Daoy (cell line): ENCODE measurements at regions not wholly inside any gene's neighbourhood (a gene's known extent, or its start where the extent isn't known, plus 50 kb on each side); places are given as distances from the start of the nearest gene placed in this dataset.

Source experiments
- DNase-seq: peaks from one replicate; pipeline ENCODE4 v3.0.0-alpha.2; 2015; ENCODE audit warnings: low read depth

- DNase-seq: no peak
Observed at GRCh38 chr1:209012443-209013196, 570.9 kb upstream of the CAMK1G start.

DNA sequence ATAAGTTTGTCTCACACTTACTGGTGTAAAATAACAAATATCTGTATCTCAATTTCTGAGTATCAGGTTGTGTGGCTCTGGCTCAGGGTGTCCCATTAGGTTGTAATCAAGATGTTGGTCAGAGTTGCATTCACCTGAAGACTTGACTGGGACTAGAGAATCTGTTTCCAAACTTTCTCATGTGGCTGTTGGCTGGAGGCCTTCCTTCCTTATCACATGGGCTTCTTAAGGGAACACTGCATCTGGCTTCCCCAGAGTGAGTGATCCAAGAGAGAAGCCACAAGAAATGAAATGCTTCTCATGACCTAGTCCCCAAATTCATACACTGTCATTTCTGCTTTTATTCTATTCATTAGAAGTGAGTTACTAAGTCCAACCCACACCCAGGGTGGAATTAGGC is 568.4 kb upstream of the CAMK1G start:
- DNase-seq: no peak

DNA sequence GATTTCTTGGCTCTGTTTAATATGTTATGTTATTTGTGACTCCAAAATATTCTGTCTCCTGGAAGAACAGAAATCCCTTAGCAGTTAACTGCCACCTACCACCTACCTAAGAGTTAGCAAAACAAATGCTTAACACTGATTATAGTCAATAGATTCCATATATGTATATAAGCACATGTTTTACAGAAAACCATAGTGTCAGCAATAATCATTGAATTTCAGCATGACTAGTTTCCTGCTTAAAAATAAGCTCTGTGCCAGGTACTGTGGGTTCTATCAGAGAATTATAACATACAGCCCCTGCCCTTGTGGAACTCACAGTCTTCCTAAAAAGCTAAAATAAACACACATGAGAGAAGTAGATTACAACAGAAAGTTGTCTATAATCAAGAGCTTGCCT is 561.9 kb upstream of the CAMK1G start:
- no peak for DNase-seq

DNA sequence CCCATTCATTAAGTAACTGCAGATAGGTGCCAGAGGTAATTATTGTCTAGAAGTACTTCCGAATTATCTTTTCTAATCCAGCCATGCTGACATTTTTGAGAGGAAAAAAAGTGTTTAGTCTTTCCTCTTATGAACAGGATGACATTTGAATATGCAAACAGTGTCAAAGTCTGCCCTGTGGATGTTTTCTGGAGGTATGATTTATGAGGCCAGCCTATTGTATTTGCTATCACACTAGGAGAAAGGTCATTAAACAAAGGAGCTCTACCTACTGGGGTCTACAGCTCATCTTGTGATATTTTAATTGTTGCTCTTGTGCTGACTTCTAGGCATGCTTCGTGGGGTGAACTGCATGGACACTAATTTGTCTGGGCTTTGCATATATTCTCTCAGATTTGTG is 559.7 kb upstream of the CAMK1G start:
- DNase-seq: no peak

DNA sequence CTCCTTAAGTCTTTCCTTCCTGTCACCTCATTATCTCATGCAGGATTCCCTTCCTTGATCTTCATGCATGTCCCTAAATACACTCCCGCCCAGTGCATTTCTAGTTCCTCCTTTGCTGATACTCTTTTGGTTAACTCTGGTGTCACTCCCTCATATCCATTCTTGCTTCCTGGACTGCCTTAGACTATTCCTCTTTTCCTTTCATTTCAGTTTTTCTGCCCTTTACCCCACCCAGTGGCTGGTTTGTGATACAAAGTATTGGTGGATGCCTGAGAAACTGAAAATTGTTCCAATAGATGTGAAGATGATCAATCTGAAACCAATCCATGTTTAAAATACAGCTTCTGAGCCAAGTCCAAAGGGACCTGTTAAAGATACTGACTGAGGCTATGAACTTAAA is 553.8 kb upstream of the CAMK1G start:
- no peak for DNase-seq

GRCh38 chr1:209030454-209031167 is 552.9 kb upstream of the CAMK1G start:
- no peak for DNase-seq

DNA sequence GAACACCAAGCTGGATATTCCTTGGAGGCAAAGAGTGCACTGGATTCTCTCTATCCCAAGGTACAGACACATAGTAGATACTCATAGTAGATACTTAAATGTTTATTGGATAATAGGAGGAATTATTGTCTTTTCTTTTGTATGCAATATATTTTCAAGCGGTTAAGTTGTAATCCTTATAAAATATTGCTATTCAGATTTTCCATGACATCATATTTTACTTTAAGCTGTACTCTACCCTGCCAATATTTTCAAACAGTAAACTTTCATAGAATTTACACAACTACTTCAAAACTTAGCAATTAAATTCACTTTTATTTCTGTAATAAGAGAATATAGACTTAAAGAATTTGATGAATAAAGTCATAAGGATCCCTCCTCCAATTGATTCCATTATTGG is 546.5 kb upstream of the CAMK1G start:
- no peak for DNase-seq

GRCh38 chr1:209038316-209038715 is 545.2 kb upstream of the CAMK1G start:
- DNase-seq: no peak

GRCh38 chr1:209038735-209039134 is 544.8 kb upstream of the CAMK1G start:
- DNase-seq: no peak

DNA sequence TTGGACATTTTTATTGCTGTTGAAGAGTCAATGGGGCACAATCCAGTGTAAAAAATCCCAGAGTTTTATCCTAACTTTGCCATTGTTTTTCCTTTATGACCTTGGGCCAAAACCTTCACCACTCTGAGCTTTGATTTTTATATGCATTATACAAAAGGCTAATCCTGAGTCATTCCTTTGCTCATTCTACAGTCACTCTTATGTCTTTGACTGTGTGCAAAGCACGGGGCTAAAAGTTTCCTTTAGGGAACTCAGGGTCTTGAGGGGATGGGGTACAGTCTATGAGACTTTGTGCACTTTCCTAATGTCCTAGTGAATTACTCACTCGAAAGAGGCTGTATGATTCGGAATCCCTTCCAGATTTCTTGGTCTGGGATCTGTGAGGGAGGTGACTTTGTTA is 543.2 kb upstream of the CAMK1G start:
- DNase-seq: no peak

GRCh38 chr1:209041927-209042326 is 541.6 kb upstream of the CAMK1G start:
- no peak for DNase-seq

DNA sequence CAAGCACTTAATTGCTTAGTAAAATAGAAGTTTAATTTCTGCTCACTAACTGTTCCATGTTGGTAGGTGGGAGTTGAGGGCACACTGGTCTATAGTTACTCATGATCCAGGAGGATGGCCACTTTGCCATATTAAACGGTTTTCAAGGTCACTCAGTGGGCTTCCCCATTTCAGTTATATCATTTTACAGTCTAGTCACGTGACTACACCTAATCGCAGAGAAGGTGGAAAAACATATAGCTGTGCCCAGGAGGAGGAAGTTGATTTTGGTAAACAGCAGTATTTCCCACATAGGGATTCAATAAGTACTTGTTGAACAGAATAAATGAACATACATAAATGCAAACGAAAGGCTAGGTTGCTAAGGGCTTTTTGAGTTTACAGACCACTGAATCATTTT is 541.1 kb upstream of the CAMK1G start:
- no peak for DNase-seq

DNA sequence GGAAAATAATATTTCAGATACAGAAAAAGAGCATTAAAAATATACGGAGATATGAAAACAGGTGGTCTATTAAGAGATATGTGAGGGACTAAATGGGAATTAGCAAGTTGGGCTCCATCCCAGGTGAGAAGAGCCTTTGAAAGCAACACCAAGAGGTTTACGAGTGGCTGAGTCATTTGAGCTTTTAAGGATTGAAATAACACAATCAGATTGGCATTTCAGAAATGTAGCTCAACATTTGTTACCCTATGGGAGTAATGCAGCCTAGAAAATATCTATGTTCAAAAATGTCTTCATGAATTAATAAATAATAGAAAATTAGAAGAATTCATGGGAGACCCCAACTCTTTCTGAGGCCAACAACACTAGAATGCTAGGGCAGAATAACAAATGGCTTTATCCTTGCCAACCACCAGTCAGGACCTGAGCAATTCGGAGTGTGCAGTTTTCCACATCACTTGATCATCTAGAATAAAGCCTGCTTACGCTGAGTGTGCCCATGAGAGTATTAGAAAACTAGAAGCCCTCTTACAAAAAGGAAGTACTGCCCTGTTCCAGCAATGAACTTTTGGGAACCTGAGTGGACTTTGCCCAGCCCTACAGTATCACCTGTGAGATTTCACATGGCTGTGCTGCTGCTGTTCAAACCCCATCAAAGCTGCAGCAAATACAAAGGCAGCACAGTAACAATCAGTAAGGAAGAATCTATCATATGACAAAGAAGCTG is 538.0 kb upstream of the CAMK1G start:
- DNase-seq: peak; percentile 35

DNA sequence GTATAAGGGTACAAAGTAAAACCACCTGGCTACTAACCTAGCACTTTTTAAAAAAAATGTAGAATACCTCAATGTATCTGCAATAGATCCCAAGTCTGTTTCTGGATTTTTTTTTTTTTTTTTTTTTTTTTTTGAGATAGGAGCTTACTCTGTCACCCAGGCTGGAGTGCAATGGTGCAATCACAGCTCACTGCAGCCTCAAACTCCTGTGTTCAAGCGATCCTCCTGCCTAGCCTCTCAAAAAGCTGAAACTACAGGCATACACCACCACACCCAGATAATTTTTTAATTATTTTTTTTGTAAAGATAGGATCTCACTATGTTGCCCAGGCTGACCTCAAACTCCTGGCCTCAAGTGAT is 537.5 kb upstream of the CAMK1G start:
- no peak for DNase-seq

- no peak for DNase-seq
Observed at GRCh38 chr1:209046935-209047334, 536.6 kb upstream of the CAMK1G start.

DNA sequence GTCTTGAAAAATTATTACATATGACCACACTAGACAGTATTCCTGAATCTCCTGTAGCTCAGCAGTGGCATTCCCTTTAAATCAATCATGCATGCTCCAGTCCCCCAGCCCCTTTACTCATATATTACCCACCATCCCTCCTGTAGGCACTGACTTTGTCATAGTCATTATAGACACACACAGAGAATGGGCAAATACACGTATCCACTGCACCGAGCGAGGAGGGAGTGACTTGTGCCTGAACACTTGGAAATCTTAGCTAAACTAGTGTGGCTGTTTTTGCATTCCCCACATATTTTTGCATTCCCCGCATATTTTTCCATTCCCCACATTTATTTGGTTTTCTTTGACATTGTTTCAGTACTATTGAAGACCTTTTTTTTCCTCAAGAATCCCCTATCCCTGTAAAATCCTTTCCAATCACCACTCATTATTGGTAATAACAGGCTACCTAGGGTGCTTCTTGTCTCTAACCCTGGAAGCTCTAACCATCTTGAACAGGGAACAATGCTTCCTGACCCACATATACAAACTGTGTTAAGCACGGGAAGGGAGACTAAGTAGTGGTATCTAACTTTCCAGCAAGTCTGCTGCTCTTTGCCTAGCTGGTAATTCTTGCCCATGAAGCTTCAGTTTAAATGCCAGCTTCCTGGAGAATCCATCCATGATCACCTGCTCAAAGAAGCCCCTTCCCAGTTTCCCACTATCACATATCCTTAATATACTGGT is 534.4 kb upstream of the CAMK1G start:
- peak; percentile 17 for DNase-seq

DNA sequence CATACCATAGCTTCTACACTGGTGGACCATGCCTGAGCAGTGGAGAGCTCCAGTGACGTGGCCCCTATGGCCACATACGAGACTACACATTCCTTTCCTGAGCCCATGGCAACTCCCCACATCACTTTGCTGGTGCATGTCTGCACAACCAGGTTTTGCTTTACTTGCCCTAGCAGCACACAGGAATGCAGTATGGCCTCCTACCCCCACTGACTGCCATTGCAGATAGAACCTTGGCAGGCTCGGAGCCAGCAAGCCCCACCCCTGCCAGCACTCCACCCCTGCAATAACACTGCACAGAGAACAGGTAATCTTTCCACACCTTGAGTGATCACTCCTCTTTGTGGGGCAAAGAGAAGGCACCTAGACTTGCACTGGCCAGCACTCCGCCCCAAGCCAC is 531.9 kb upstream of the CAMK1G start:
- DNase-seq: no peak

DNA sequence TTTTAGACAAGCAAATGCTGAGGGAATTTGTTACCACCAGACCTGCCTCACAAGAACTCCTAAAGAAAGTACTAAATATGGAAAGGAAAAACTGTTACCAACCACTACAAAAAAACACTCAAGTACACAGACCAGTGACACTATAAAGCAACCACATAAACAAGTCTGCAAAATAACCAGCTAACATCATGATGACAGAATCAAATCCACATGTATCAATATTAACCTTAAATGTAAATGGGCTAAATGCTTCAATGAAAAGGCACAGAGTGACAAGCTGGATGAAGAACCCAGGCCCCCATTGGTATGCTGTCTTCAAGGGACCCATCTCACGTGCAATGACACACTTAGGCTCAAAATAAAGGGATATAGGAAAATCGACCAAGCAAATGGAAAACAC is 529.9 kb upstream of the CAMK1G start:
- DNase-seq: no peak

DNA sequence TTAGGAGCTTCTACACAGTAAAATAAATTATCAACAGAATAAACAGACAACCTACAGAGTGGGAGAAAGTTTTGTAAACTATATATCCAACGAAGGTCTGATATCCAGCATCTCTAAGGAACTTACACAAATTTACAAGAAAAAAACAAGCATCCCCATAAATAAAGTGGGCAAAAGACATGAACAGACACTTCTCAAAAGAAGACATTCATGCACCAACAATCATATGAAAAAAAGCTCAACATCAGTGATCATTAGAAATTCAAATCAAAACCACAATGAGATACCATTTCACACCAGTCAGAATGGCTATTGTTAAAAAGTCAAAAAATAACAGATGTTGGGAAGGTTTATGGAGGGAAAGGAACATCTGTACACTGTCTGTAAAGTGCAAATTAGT is 526.4 kb upstream of the CAMK1G start:
- no peak for DNase-seq

DNA sequence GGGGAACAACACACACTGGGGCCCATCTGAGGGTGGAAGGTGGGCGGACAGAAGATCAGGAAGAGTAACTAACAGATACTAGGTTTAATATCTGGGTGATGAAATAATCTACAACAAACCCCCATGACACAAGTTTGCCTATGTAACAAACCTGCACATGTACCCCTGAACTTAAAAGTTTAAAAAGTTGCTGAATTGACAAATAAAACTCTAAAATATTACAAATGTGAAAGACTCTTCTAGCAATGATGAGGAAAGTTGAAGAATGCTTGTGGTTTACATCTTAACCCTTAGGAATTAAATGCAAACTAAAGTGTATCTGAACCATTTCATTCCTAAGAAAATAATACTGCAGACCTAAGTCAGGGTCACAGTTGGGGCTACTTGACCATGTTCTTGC is 525.6 kb upstream of the CAMK1G start:
- no peak for DNase-seq

DNA sequence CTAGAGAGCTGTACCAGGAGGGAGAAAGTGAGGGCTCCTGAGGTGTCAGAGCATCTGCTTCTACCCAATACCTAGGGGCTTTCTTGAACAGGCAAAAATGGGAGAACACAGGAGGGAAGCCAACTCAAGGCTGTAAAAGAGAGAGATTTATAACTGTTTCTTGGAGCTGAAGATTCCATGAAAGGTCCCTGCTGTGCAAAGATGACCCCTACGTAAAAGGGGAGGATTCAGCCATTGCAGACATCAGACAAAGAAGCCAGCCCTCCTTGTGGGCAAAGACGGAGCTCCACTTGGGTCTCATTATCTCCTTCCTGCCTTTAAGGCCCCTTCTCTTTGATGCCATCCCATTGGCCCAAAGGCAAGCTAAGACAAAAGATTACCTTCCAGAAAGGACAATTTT is 524.1 kb upstream of the CAMK1G start:
- no peak for DNase-seq

- no peak for DNase-seq
Observed at GRCh38 chr1:209059981-209060380, 523.5 kb upstream of the CAMK1G start.
